WTC11 (cell line): ENCODE measurements at regions not wholly inside any gene's neighbourhood (a gene's known extent, or its start where the extent isn't known, plus 50 kb on each side); places are given as distances from the start of the nearest gene placed in this dataset.

Experiments
- ATAC-seq: fragments of 200-7000 bp; cut with Tn5 transposase; 2 replicates; pipeline ENCODE4 v1.10.0; 2021; ENCODE audit warnings: mild to moderate bottlenecking, moderate library complexity
- CTCF ChIA-PET: fragments of 300-600 bp; sonication (Branson Sonifier 250); formaldehyde crosslinking; loops from one replicate; lab custom pipeline; 2021; ENCODE audit warnings: antibody characterized with exemption; lab: Charles Lee
- POLR2A ChIA-PET: fragments of 350-600 bp; sonication (Branson Sonifier 250); formaldehyde crosslinking; loops from one replicate; lab custom pipeline; 2021; ENCODE audit warnings: antibody characterized with exemption; lab: Charles Lee
- DNase-seq: peaks from one replicate; pipeline ENCODE4 v3.0.0; 2021; ENCODE audit warnings: low spot score
- H3K27ac Mint-ChIP-seq: 2 replicates; pipeline ENCODE4 v1.8.0; 2021; ENCODE audit warnings: mixed read lengths
- H3K27me3 Mint-ChIP-seq: 2 replicates; pipeline ENCODE4 v1.8.0; 2021; ENCODE audit warnings: low read depth, mild to moderate bottlenecking, moderate library complexity, mixed read lengths
- H3K36me3 Mint-ChIP-seq: 2 replicates; pipeline ENCODE4 v1.8.0; 2021; ENCODE audit warnings: mixed read lengths
- H3K4me1 Mint-ChIP-seq: 2 replicates; pipeline ENCODE4 v1.8.0; 2022; ENCODE audit warnings: mixed read lengths
- H3K4me3 Mint-ChIP-seq: 2 replicates; pipeline ENCODE4 v1.8.0; 2021; ENCODE audit warnings: mild to moderate bottlenecking, moderate library complexity, mixed read lengths
- H3K9me3 Mint-ChIP-seq: 2 replicates; pipeline ENCODE4 v1.8.0; 2021; ENCODE audit warnings: mixed read lengths
- ELF4 ChIP-seq: sonication (generic); formaldehyde crosslinking; IDR thresholded peaks from 2 replicates; pipeline ENCODE4 v1.8.1; 2022; ENCODE audit warnings: low read depth, mild to moderate bottlenecking, moderate library complexity, missing genetic modification reagents
- ESRRA ChIP-seq: sonication (generic); formaldehyde crosslinking; IDR thresholded peaks from 2 replicates; pipeline ENCODE4 v1.8.1; 2022; ENCODE audit warnings: mild to moderate bottlenecking, missing genetic modification reagents, borderline replicate concordance
- FOXK1 ChIP-seq: sonication (generic); formaldehyde crosslinking; IDR thresholded peaks from 2 replicates; pipeline ENCODE4 v1.8.0; 2022; ENCODE audit warnings: mild to moderate bottlenecking, moderate library complexity, missing genetic modification reagents
- GRHL2 ChIP-seq: fragments of 250-450 bp; sonication (Bioruptor Pico); IDR thresholded peaks from 2 replicates; pipeline ENCODE4 v1.8.0; 2022; ENCODE audit warnings: mild to moderate bottlenecking, moderate library complexity; ENCODE audit not compliant: insufficient replicate concordance, severe bottlenecking
- JAZF1 ChIP-seq: fragments of 250-450 bp; sonication (Bioruptor Pico); IDR thresholded peaks from 2 replicates; pipeline ENCODE4 v1.9.0; 2021; ENCODE audit warnings: moderate library complexity, mild to moderate bottlenecking, inconsistent platforms
- NFATC4 ChIP-seq: fragments of 250-450 bp; sonication (Bioruptor Pico); IDR thresholded peaks from 2 replicates; pipeline ENCODE4 v1.9.0; 2021; ENCODE audit warnings: mild to moderate bottlenecking
- NFYB ChIP-seq: sonication (generic); formaldehyde crosslinking; conservative IDR thresholded peaks from 2 replicates; pipeline ENCODE4 v1.8.0; 2022; ENCODE audit warnings: low read depth, missing genetic modification reagents
- NR1H2 ChIP-seq: sonication (generic); formaldehyde crosslinking; IDR thresholded peaks from 2 replicates; pipeline ENCODE4 v1.9.0; 2021; ENCODE audit warnings: mild to moderate bottlenecking, moderate library complexity, missing genetic modification reagents
- NR2C2 ChIP-seq: sonication (generic); formaldehyde crosslinking; IDR thresholded peaks from 2 replicates; pipeline ENCODE4 v1.8.0; 2022; ENCODE audit warnings: mild to moderate bottlenecking, missing genetic modification reagents
- SOX15 ChIP-seq: fragments of 250-450 bp; sonication (Bioruptor Pico); IDR thresholded peaks from 2 replicates; pipeline ENCODE4 v1.9.0; 2021; ENCODE audit warnings: mild to moderate bottlenecking
- ZNF219 ChIP-seq: sonication (generic); formaldehyde crosslinking; IDR thresholded peaks from 2 replicates; pipeline ENCODE4 v1.8.0; 2023; ENCODE audit warnings: missing genetic modification reagents, mild to moderate bottlenecking, borderline replicate concordance
- ZNF317 ChIP-seq: sonication (generic); formaldehyde crosslinking; IDR thresholded peaks from 2 replicates; pipeline ENCODE4 v1.8.1; 2023; ENCODE audit warnings: low read depth, mild to moderate bottlenecking, moderate library complexity, missing genetic modification reagents, borderline replicate concordance
- ZNF396 ChIP-seq: fragments of 250-450 bp; sonication (Bioruptor Pico); IDR thresholded peaks from 2 replicates; pipeline ENCODE4 v1.8.0; 2021; ENCODE audit warnings: mild to moderate bottlenecking, moderate library complexity, borderline replicate concordance
- TF ChIP-seq, protein P1 (sequence below): fragments of 250-450 bp; sonication (Bioruptor Pico); IDR thresholded peaks from 2 replicates; pipeline ENCODE4 v1.9.0; 2021; ENCODE audit warnings: mild to moderate bottlenecking
- TF ChIP-seq, protein P2 (sequence below): sonication (generic); formaldehyde crosslinking; IDR thresholded peaks from 2 replicates; pipeline ENCODE4 v1.8.0; 2022; ENCODE audit warnings: mild to moderate bottlenecking, missing genetic modification reagents
- TF ChIP-seq, protein P3 (sequence below): sonication (generic); formaldehyde crosslinking; IDR thresholded peaks from 2 replicates; pipeline ENCODE4 v1.8.1; 2023; ENCODE audit warnings: mild to moderate bottlenecking, missing genetic modification reagents, moderate library complexity
- TF ChIP-seq, protein P4 (sequence below): sonication (generic); formaldehyde crosslinking; conservative IDR thresholded peaks from 2 replicates; pipeline ENCODE4 v1.8.1; 2023; ENCODE audit warnings: mild to moderate bottlenecking, low read depth, missing genetic modification reagents, moderate library complexity
- TF ChIP-seq, protein P5 (sequence below): sonication (generic); formaldehyde crosslinking; IDR thresholded peaks from 2 replicates; pipeline ENCODE4 v1.8.1; 2022; ENCODE audit warnings: mild to moderate bottlenecking, moderate library complexity, missing genetic modification reagents
- TF ChIP-seq, protein P6 (sequence below): sonication (generic); formaldehyde crosslinking; IDR thresholded peaks from 2 replicates; pipeline ENCODE4 v1.8.0; 2022; ENCODE audit warnings: missing genetic modification reagents

DNA sequence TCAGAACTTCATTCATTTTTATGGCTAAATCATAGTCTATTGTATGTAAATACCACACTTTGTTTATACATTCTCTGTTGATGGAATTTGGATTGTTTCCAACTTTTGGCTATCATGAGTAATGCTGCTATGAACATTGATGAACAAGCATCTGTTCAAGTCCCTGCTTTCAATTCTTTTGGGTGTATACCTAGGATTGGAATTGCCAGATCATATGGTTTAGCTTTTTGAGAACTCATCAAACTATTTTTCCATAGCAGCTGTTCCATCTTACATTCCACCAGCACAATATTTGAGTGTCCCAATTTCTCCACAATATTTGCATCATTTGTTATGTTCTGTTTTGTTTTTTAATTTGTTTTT is 52.3 kb upstream of the CCND2 start (continued):
- TF ChIP-seq, protein P1, sequence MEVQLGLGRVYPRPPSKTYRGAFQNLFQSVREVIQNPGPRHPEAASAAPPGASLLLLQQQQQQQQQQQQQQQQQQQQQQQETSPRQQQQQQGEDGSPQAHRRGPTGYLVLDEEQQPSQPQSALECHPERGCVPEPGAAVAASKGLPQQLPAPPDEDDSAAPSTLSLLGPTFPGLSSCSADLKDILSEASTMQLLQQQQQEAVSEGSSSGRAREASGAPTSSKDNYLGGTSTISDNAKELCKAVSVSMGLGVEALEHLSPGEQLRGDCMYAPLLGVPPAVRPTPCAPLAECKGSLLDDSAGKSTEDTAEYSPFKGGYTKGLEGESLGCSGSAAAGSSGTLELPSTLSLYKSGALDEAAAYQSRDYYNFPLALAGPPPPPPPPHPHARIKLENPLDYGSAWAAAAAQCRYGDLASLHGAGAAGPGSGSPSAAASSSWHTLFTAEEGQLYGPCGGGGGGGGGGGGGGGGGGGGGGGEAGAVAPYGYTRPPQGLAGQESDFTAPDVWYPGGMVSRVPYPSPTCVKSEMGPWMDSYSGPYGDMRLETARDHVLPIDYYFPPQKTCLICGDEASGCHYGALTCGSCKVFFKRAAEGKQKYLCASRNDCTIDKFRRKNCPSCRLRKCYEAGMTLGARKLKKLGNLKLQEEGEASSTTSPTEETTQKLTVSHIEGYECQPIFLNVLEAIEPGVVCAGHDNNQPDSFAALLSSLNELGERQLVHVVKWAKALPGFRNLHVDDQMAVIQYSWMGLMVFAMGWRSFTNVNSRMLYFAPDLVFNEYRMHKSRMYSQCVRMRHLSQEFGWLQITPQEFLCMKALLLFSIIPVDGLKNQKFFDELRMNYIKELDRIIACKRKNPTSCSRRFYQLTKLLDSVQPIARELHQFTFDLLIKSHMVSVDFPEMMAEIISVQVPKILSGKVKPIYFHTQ (CRISPR knock-in tag) = no peak
- TF ChIP-seq, protein P2, sequence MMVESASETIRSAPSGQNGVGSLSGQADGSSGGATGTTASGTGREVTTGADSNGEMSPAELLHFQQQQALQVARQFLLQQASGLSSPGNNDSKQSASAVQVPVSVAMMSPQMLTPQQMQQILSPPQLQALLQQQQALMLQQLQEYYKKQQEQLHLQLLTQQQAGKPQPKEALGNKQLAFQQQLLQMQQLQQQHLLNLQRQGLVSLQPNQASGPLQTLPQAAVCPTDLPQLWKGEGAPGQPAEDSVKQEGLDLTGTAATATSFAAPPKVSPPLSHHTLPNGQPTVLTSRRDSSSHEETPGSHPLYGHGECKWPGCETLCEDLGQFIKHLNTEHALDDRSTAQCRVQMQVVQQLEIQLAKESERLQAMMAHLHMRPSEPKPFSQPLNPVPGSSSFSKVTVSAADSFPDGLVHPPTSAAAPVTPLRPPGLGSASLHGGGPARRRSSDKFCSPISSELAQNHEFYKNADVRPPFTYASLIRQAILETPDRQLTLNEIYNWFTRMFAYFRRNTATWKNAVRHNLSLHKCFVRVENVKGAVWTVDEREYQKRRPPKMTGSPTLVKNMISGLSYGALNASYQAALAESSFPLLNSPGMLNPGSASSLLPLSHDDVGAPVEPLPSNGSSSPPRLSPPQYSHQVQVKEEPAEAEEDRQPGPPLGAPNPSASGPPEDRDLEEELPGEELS (CRISPR knock-in tag) = no peak
- no peak for TF ChIP-seq ZNF219 (CRISPR knock-in tag)
- TF ChIP-seq ZNF396 (CRISPR knock-in tag) = no peak
- TF ChIP-seq, protein P3, sequence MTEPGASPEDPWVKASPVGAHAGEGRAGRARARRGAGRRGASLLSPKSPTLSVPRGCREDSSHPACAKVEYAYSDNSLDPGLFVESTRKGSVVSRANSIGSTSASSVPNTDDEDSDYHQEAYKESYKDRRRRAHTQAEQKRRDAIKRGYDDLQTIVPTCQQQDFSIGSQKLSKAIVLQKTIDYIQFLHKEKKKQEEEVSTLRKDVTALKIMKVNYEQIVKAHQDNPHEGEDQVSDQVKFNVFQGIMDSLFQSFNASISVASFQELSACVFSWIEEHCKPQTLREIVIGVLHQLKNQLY (CRISPR knock-in tag) = no peak
- TF ChIP-seq, protein P4, sequence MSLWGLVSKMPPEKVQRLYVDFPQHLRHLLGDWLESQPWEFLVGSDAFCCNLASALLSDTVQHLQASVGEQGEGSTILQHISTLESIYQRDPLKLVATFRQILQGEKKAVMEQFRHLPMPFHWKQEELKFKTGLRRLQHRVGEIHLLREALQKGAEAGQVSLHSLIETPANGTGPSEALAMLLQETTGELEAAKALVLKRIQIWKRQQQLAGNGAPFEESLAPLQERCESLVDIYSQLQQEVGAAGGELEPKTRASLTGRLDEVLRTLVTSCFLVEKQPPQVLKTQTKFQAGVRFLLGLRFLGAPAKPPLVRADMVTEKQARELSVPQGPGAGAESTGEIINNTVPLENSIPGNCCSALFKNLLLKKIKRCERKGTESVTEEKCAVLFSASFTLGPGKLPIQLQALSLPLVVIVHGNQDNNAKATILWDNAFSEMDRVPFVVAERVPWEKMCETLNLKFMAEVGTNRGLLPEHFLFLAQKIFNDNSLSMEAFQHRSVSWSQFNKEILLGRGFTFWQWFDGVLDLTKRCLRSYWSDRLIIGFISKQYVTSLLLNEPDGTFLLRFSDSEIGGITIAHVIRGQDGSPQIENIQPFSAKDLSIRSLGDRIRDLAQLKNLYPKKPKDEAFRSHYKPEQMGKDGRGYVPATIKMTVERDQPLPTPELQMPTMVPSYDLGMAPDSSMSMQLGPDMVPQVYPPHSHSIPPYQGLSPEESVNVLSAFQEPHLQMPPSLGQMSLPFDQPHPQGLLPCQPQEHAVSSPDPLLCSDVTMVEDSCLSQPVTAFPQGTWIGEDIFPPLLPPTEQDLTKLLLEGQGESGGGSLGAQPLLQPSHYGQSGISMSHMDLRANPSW (CRISPR knock-in tag) = no peak
- TF ChIP-seq, protein P5, sequence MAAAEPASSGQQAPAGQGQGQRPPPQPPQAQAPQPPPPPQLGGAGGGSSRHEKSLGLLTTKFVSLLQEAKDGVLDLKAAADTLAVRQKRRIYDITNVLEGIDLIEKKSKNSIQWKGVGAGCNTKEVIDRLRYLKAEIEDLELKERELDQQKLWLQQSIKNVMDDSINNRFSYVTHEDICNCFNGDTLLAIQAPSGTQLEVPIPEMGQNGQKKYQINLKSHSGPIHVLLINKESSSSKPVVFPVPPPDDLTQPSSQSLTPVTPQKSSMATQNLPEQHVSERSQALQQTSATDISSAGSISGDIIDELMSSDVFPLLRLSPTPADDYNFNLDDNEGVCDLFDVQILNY (CRISPR knock-in tag) = no peak
- TF ChIP-seq JAZF1 (CRISPR knock-in tag) = no peak
- TF ChIP-seq SOX15 (CRISPR knock-in tag) = no peak
- no peak for TF ChIP-seq NFYB (CRISPR knock-in tag)
- TF ChIP-seq NFATC4 (CRISPR knock-in tag) = no peak
- TF ChIP-seq, all 79 proteins: peak for 0

DNA sequence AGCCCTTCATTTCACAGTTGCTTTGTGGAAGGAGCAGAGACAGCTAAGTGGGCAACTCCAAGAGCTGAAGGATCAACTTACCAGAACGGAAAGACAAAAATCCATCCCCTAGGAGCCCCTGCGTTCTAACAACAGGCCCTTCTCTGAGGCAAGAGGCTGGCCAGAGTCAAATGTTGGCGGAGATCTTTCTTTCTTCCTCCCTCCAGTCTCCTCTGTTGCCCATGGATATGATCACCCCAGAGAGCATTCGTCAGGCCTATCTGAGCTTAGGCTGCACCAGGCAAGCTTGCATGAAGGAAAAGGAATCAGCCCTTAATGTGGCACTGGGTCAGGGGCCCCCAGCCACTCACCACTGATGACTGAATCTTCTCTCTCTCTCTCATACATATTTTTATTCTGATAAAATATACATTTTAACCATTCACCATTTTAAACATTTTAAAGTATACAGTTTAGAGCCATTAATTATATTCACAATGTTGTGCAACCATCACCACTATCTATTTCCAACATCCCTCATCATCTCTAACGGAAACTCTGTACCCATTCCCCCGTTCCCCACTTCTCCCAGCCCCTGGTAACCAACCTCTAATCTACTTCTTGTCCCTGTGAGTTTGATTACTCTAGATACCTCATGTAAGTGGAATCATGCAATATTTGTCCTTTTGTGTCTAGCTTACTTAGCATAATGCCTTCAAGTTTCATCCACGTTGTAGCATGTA is 52.9 kb upstream of the CCND2 start:
- Mint-ChIP-seq H3K36me3 (no peaks in the 10 kb centered on the region; the same call in 1 of the 2 replicates), H3K4me3 (no peak overlapping the region), H3K27me3 (0 out of 2 replicates have a peak, but pooled peaks cover 2% of the 10 kb centered on the region), H3K4me1 (peaks cover 18% of the 10 kb centered on the region), H3K9me3 (peaks cover 10% of the 10 kb centered on the region), H3K27ac (no peak overlapping the region)
- no peak for DNase-seq
- ChIA-PET POLR2A (no interaction called here), CTCF (no interaction called here)
- ATAC-seq = no peak
- TF ChIP-seq, protein P6, sequence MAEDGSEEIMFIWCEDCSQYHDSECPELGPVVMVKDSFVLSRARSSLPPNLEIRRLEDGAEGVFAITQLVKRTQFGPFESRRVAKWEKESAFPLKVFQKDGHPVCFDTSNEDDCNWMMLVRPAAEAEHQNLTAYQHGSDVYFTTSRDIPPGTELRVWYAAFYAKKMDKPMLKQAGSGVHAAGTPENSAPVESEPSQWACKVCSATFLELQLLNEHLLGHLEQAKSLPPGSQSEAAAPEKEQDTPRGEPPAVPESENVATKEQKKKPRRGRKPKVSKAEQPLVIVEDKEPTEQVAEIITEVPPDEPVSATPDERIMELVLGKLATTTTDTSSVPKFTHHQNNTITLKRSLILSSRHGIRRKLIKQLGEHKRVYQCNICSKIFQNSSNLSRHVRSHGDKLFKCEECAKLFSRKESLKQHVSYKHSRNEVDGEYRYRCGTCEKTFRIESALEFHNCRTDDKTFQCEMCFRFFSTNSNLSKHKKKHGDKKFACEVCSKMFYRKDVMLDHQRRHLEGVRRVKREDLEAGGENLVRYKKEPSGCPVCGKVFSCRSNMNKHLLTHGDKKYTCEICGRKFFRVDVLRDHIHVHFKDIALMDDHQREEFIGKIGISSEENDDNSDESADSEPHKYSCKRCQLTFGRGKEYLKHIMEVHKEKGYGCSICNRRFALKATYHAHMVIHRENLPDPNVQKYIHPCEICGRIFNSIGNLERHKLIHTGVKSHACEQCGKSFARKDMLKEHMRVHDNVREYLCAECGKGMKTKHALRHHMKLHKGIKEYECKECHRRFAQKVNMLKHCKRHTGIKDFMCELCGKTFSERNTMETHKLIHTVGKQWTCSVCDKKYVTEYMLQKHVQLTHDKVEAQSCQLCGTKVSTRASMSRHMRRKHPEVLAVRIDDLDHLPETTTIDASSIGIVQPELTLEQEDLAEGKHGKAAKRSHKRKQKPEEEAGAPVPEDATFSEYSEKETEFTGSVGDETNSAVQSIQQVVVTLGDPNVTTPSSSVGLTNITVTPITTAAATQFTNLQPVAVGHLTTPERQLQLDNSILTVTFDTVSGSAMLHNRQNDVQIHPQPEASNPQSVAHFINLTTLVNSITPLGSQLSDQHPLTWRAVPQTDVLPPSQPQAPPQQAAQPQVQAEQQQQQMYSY = no peak
- TF ChIP-seq ELF4 (no peak), FOXK1 (CRISPR knock-in tag) (no peak), GRHL2 (no peak), NR1H2 (CRISPR knock-in tag) (no peak), NR2C2 (CRISPR knock-in tag) (no peak), ZNF317 (CRISPR knock-in tag) (no peak), JAZF1 (CRISPR knock-in tag) (no peak), ESRRA (CRISPR knock-in tag) (no peak), ZNF396 (CRISPR knock-in tag) (no peak)
